ENCODE measurements at regions not wholly inside any gene's neighbourhood (a gene's known extent, or its start where the extent isn't known, plus 50 kb on each side); places are given as distances from the start of the nearest gene placed in this dataset.

DNA sequence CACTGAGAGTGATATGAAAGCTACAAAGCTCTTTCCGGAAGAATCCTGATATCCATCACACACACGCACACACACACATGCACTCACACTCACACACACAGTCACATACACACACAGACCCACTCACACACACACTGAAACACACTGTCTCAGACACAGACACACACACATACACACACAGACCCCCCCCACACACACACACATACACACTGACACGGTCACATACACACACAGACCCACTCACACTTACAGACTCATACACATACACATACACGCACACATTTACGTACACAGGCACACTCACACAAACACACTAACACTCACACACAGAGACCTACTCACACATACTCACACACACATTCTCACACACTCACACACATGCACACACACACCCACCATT is 58.6 kb downstream of the LIG4 start:
- H3K4me3 ChIP-seq (ENCODE audit: control insufficient read depth, low read depth, low read length) = no peak overlapping the region
- TF ChIP-seq, protein P1, sequence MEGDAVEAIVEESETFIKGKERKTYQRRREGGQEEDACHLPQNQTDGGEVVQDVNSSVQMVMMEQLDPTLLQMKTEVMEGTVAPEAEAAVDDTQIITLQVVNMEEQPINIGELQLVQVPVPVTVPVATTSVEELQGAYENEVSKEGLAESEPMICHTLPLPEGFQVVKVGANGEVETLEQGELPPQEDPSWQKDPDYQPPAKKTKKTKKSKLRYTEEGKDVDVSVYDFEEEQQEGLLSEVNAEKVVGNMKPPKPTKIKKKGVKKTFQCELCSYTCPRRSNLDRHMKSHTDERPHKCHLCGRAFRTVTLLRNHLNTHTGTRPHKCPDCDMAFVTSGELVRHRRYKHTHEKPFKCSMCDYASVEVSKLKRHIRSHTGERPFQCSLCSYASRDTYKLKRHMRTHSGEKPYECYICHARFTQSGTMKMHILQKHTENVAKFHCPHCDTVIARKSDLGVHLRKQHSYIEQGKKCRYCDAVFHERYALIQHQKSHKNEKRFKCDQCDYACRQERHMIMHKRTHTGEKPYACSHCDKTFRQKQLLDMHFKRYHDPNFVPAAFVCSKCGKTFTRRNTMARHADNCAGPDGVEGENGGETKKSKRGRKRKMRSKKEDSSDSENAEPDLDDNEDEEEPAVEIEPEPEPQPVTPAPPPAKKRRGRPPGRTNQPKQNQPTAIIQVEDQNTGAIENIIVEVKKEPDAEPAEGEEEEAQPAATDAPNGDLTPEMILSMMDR (conservative IDR thresholded peaks at IDR 0.05; ENCODE audit: control insufficient read depth, insufficient read depth, low read depth, low read length) = no peak
- no peak for DNase-seq (ENCODE audit: low read depth)

DNA sequence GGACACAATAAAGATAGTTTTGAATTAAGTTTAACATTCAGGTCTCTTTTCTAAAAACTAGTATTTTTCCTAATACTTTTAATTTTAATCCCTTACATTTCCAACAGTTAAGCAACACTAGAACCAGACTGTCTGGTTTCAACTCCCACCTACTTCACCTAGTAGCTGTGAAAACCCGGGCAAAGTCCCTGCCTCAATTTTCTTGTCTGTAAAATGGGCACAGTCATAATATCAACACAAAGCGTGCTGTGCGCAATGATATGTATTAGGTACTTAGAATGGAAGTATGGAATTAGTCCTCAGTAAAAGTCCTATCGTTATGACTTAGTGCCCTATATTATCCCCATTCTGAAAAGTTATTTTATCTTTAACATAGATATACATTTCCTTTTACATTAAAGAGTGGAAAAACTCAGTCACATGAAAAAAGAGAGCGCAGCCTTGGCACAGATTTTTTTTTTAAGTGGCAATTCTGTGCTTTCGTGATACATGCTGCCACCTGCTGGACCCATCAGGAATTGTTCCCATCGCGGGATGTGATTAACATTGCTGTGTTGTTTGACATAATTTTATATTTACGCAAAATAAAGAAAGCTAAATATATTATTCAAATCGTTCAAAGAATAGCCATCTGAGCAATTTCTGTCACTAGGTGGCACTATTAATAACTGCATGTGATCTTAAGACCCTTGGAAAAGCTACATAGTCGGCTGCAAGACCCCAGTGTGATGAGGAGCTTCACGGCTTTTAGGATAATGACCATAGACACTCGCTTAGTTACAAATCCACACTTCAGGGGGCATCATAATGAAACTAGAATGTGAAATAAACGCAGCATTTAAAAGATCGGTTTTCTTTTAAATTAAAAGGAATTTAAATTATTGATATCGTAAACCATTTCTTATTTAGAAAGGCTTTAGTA is 59.9 kb downstream of the LIG4 start:
- DNase-seq (ENCODE audit: low read depth) = peak; percentile 44
- TF ChIP-seq, protein P1 (conservative IDR thresholded peaks at IDR 0.05; ENCODE audit: control insufficient read depth, insufficient read depth, low read depth, low read length) = peak; percentile 78
- no peak overlapping the region for H3K4me3 ChIP-seq (ENCODE audit: control insufficient read depth, low read depth, low read length)

DNA sequence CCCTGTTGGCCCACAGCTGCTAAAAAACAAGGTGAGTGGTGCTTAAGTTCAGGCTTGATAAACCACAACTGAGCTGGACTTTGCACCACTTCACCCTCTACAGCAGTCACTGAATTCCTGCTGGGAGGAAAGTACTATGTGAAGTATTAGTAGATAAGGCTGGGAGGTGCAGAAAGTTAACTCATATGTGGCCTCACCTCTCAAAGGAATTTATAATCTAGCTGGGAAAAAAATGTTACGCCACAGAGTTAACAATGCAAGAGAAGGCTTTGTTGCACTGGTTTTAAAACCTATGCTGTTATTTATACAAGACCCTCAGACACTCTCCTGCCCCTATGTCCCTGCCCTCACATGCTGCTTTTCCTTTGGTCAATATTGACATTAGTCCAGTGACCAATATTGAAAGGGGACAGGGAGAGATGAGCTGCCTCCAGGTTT is 60.9 kb downstream of the LIG4 start:
- TF ChIP-seq, protein P1 (conservative IDR thresholded peaks at IDR 0.05; ENCODE audit: control insufficient read depth, insufficient read depth, low read depth, low read length) = no peak
- no peak for DNase-seq (ENCODE audit: low read depth)
- no peak overlapping the region for H3K4me3 ChIP-seq (ENCODE audit: control insufficient read depth, low read depth, low read length)

DNA sequence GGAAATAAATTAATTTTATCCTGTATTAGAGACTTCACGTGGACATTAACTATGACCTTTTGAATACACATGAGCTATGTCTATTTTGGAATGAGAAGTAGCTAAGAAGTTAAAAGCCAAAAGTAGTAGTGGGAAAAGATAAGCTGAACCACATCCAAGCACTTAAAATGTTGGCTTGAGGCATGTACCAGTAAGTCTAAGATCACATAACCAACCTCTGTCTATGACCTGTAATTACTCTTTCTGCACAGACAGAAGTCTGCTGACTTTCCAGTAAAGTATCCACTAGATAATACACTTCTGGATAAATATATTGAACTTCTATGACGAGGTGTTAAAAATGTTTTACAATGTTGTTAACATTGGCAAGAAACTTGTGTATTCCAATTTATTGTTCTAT is 68.7 kb downstream of the LIG4 start:
- TF ChIP-seq, protein P1 (conservative IDR thresholded peaks at IDR 0.05; ENCODE audit: control insufficient read depth, insufficient read depth, low read depth, low read length) = no peak
- DNase-seq (ENCODE audit: low read depth) = no peak
- H3K4me3 ChIP-seq (ENCODE audit: control insufficient read depth, low read depth, low read length) = no peak overlapping the region

DNA sequence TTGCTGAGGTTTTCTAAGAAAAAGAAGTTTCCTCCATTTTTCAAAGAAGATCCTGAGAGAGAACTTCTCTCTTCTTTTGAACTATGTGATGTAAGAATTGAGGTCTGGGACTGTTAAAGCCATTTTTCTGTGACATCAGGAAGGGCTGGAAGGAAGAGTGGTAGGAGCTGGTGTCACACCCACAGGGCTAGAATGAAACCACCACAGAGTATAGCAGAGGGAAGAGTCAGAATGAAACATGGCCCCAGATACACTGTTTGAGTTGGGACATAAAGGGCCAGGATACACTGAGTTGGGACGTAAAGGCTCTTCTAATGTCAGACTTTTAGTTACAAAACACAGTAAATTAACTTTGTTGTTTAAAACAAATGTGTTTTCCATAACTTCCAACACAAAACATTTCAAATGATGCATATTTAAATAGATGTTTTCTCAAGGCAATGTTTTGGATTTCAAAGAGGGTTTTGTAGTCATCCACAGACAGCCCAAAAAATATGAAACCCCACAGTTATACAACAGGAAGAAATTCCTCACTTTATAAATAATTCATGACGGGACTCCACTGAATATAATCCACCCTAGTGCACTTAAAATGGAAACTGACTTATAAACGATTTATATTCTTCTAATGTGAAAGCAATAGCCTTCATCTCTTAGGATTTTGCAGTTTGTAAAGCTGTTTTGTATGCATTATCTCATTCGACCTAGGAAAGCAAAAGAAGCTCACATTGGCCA is 72.5 kb downstream of the LIG4 start:
- TF ChIP-seq, protein P1 (conservative IDR thresholded peaks at IDR 0.05; ENCODE audit: control insufficient read depth, insufficient read depth, low read depth, low read length) = no peak
- no peak overlapping the region for H3K4me3 ChIP-seq (ENCODE audit: control insufficient read depth, low read depth, low read length)
- no peak for DNase-seq (ENCODE audit: low read depth)

DNA sequence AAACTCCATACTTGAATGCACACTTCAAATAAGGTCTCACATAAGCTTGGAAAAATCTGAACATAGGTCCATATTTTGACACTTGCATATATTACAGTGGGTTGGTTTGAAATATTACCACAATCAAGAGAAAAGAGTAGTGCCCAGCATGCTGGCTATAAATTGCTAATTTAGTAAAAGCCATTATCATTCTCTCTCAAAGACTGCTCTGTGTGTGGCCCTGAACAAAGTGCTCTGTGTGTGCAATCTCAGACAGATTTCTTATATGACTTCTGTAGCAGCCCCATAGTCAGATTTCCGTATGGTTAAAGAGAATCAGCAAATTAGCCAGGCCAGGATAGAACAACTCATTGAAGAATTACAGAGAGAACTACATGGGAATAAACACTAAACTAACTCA is 78.2 kb downstream of the LIG4 start:
- TF ChIP-seq, protein P1 (conservative IDR thresholded peaks at IDR 0.05; ENCODE audit: control insufficient read depth, insufficient read depth, low read depth, low read length) = no peak
- DNase-seq (ENCODE audit: low read depth) = no peak
- no peak overlapping the region for H3K4me3 ChIP-seq (ENCODE audit: control insufficient read depth, low read depth, low read length)

Measured in fibroblast of mammary gland (primary cell).